ENCODE measurements at regions not wholly inside any gene's neighbourhood (a gene's known extent, or its start where the extent isn't known, plus 50 kb on each side); places are given as distances from the start of the nearest gene placed in this dataset.
A peak's percentile ranks its signal among the peaks of the same experiment; 100 is the strongest.

DNA sequence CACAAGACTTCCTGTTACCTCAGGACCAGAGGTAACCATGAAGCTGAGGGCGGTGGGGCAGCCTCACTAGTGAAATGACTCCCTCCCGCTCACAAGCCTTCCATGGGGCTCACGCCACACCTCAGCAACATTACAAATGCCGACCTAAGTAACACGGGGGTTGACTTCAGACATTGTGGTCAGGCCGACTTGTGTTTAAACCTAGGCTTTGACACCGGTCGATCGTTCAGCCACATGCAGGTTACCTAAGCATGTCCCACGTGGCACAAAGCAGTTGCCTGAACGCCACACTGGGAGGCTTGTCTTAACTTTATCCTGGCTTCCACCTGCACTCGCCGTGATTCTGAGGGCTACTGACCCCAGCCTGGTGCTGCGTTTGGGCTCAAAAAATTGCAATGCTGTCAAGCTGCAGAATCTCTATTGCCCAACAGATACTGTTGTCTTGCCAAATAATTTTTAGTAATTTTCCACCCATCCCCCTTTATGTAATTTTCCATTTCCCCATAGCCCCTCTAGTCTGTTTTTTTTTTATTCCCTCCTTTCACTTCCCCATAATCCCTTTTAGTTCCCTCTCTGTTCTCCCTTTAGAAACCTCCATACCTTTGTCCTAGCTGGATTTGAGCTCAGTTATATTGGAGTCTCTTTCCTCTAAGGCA lies 158.6 kb upstream of the RGMA start:
- no peak for TF ChIP-seq CTCF (conservative IDR thresholded peaks at IDR 0.05)
- Mint-ChIP-seq H3K9me3 (no peaks in the 10 kb centered on the region), H3K27ac (no peak overlapping the region), H3K36me3 (no peaks in the 10 kb centered on the region), H3K4me1 (ENCODE audit: unreplicated experiment) (peaks cover 30% of the 10 kb centered on the region), H3K27me3 (peaks cover 5% of the 10 kb centered on the region), H3K4me3 (no peak overlapping the region)
- DNase-seq (ENCODE audit: extremely low spot score, unreplicated experiment): no peak

DNA sequence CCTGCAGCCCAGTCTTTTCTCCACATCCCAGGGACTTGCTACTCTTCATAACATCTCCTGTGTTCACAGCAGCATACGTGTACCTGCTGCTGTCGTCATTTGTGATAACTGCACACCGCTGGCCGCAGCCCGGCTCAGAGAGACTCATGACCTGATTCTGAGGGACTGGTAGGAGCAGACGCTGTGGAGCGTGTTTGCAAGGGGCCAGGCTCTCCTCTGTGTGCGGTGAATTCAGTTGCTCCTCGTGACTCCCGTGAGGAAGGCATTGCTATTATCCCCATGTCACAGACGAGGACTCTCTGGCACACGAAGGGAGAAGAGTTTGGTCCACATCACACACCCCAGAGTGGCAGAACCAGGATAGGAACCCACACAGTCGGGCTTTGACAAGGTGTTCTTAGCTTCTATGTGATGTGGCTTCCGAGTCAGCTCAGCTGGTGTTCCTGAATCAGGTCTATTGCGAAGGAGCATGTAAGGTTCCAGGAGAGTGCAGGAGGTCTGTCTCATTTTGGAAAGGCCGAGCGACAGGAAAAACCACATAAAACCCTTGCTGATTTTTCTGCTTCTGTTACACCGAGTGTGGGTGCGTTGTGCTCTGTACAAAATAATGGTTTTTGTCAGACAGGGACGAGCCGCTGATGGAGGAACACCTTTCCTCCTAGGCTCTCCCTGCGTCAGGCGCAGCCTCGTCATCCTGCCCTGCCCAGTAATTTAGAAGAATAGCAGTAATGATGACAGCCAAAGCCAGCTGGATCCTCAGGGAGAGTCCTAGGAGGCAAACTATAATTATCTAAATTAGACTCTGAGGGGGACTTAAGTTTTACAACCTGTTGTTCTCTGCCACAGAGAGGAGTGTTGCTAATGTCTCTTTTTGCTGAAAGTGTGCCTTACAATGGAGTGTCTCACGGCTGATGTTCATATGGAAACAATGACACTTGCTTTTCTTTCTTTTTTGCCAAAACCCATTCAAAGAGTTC lies 157.5 kb upstream of the RGMA start:
- no peak for DNase-seq (ENCODE audit: extremely low spot score, unreplicated experiment)
- Mint-ChIP-seq H3K9me3 (no peaks in the 10 kb centered on the region), H3K27ac (peak overlapping the region; percentile 8), H3K4me1 (ENCODE audit: unreplicated experiment) (peaks cover 30% of the 10 kb centered on the region), H3K27me3 (peaks cover 5% of the 10 kb centered on the region), H3K4me3 (no peak overlapping the region), H3K36me3 (no peaks in the 10 kb centered on the region)
- TF ChIP-seq CTCF (conservative IDR thresholded peaks at IDR 0.05): no peak

DNA sequence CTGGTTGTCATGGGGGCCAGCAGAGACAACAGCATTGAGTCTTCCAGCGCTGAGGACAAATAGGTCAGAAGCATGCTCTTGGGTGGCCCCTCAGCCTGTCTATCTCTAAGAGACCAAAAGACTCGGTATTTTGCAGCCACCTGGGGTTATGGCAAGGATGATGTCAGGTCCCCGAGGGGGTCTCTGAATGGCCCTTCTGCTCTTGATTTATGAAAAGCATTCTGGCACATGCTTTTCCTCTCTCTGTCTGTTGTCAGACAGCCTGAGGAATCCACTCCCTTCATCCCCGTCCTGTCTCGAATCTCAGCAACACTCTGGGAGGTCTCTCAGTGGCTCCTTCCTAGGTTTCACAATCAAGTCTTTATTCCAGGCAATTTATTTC lies 156.6 kb upstream of the RGMA start:
- Mint-ChIP-seq H3K36me3 (no peaks in the 10 kb centered on the region), H3K9me3 (no peaks in the 10 kb centered on the region), H3K27ac (peak overlapping the region; percentile 63), H3K4me1 (ENCODE audit: unreplicated experiment) (peaks cover 23% of the 10 kb centered on the region), H3K4me3 (no peak overlapping the region), H3K27me3 (peaks cover 5% of the 10 kb centered on the region)
- DNase-seq (ENCODE audit: extremely low spot score, unreplicated experiment): no peak
- TF ChIP-seq CTCF (conservative IDR thresholded peaks at IDR 0.05): no peak

DNA sequence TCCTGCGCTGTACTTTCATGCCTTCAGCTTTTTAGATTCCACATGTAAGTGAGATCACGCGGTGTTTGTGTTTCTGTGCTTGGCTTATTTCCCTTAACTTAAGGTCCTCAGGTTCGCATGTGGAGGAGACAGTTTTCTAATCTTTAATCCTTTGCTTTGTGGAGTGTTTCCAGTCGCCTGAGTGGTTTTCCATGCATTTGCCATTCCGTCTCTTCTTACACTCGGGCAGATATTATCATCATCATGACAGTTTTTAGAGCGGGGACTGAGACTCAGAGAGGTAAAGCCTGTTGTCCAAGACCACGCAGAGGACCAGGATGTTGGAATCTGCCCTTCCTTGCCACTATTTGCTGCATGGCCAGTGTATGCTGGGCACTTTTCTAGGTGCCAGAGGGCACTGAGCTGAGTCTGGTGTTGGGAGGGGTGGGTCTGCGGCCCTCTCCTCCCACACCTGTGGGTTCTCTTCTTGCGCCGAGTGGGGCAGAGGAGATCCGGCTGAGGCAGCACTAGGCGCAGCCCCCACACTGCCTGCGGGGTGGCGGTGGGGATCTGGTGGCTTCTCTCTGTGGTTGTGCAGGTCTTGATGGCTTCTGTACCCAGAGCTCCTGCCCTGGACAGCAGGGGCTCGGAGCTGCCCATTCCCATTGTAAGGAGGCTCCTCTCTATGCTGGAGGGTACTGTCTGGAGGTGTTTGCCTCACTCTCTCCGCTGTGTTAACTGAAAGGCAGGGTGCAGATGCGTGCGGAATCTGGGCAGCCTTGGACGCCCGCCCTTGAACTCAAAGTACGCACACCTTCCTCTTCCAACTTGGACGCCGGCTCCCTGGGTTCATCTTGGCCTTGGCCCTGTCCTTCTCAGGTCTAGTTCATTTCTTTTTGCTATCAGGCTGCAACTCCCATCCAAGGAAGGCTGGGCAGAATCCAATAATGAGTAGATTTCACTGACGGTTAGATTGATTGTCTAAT lies 156.0 kb upstream of the RGMA start:
- H3K4me3 Mint-ChIP-seq: no peak overlapping the region
- H3K9me3 Mint-ChIP-seq: no peaks in the 10 kb centered on the region
- no peaks in the 10 kb centered on the region for H3K36me3 Mint-ChIP-seq
- peaks cover 23% of the 10 kb centered on the region for H3K4me1 Mint-ChIP-seq (ENCODE audit: unreplicated experiment)
- TF ChIP-seq CTCF (conservative IDR thresholded peaks at IDR 0.05): no peak
- no peak for DNase-seq (ENCODE audit: extremely low spot score, unreplicated experiment)
- H3K27ac Mint-ChIP-seq: peak overlapping the region; percentile 63
- H3K27me3 Mint-ChIP-seq: peaks cover 3% of the 10 kb centered on the region

DNA sequence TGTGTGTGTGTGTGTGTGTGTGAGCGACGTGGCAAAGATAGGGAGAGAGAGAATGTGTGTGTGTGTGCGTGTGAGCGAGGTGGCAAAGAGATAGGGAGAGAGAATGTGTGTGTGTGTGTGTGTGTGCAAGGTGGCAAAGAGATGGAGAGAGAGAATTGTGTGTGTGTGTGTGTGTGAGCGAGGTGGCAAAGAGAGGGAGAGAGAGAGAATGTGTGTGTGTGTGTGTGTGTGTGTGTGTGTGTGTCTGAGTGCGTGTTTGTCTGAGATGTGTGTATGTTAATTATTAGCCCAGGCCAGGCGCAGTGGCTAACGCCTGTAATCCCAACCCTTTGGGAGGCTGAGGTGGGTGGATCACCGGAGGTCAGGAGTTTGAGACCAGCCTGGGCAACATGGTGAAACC lies 154.6 kb upstream of the RGMA start:
- Mint-ChIP-seq H3K9me3 (no peaks in the 10 kb centered on the region), H3K4me1 (ENCODE audit: unreplicated experiment) (peaks cover 23% of the 10 kb centered on the region), H3K27ac (no peak overlapping the region), H3K4me3 (no peak overlapping the region), H3K27me3 (no peaks in the 10 kb centered on the region), H3K36me3 (no peaks in the 10 kb centered on the region)
- DNase-seq (ENCODE audit: extremely low spot score, unreplicated experiment): no peak
- no peak for TF ChIP-seq CTCF (conservative IDR thresholded peaks at IDR 0.05)
